GM12873 (cell line): ENCODE measurements at regions not wholly inside any gene's neighbourhood (a gene's known extent, or its start where the extent isn't known, plus 50 kb on each side); places are given as distances from the start of the nearest gene placed in this dataset.
A peak's percentile ranks its signal among the peaks of the same experiment; 100 is the strongest.

ENCODE experiments used
- TF ChIP-seq, protein P1 (sequence below): IDR thresholded peaks from 2 replicates; pipeline ENCODE4 v1.5.1; 2012; ENCODE audit warnings: low read depth, mild to moderate bottlenecking, moderate library complexity, low read length, control low read depth; ENCODE audit not compliant: insufficient read depth; ENCODE audit errors: missing control alignments

DNA sequence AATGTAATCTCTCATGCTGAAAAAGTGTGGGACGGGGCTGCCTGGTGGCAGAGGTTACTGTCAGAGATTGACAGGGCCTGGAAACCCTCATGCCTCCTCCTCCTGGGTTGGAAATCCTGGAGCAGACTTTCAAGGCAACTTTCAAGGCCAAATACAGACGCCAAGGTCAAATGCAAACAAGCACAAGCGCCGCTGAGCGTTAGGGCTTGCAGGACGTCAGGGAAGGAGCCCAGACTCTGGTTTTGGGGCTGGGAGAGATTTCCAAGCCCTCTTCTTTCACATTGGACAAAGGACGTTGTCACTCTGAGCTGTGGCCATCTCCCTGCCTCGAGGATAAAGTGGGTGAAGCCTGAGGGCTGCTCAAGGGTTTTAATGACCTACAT lies 120.1 kb downstream of the TWIST2 start:
- TF ChIP-seq, protein P1, sequence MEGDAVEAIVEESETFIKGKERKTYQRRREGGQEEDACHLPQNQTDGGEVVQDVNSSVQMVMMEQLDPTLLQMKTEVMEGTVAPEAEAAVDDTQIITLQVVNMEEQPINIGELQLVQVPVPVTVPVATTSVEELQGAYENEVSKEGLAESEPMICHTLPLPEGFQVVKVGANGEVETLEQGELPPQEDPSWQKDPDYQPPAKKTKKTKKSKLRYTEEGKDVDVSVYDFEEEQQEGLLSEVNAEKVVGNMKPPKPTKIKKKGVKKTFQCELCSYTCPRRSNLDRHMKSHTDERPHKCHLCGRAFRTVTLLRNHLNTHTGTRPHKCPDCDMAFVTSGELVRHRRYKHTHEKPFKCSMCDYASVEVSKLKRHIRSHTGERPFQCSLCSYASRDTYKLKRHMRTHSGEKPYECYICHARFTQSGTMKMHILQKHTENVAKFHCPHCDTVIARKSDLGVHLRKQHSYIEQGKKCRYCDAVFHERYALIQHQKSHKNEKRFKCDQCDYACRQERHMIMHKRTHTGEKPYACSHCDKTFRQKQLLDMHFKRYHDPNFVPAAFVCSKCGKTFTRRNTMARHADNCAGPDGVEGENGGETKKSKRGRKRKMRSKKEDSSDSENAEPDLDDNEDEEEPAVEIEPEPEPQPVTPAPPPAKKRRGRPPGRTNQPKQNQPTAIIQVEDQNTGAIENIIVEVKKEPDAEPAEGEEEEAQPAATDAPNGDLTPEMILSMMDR: no peak

DNA sequence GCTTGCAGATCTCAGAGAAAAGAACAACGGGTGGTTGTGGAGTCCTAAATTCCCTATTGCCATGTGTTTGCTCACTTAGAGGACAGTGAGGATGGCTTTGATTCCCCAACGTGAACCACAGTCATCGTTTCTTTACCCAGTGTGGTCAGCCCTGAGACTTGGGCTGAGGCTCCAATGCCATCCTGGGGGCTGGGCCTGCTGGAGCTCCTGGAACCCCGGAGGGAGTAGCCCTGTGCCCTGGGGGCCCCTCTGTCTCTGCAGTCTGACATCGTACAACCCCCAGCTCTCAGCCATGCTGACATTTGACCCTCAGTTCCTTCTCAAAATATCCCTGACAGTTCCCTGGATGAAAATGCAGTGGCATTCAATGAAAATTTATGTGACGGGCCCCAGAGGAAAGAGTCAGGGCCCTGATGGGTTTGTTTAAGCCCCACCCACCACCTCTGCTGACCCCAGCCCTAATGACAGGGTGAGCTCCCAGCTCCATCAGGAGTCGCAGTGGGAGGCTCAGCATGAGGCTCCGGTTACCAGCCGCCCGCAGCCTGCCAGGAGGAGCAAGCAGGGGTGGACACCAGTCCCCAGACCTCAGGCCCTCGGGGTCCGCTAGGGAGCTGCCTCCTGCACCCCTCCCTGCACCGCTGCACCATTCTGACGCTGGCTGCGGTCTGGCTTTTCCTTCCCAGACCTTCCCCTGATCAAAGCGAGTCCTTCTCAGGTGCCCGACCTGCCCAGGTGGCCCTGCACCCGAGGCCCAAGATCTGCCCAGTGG lies 120.9 kb downstream of the TWIST2 start:
- TF ChIP-seq, protein P1: no peak

DNA sequence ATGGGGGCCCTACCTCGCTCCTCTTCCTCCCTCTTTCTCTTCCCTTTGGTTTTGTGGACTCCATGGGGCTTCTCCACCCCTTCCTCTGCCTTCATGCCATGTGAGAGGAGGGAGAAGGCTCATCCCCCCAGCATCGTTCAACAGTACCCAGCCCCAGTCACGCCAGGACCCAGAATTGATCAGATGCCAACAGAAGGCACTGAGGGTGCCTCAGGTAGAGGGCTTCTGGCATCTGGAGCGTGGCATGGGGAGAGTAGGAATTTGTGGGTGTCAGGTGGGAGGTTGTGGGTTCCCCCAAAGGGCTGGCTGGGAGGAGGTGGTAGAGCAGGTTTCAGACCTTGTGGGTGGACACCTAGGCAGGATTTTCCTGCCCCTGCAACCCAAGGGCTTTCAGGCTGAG lies 122.0 kb downstream of the TWIST2 start:
- TF ChIP-seq, protein P1: no peak

DNA sequence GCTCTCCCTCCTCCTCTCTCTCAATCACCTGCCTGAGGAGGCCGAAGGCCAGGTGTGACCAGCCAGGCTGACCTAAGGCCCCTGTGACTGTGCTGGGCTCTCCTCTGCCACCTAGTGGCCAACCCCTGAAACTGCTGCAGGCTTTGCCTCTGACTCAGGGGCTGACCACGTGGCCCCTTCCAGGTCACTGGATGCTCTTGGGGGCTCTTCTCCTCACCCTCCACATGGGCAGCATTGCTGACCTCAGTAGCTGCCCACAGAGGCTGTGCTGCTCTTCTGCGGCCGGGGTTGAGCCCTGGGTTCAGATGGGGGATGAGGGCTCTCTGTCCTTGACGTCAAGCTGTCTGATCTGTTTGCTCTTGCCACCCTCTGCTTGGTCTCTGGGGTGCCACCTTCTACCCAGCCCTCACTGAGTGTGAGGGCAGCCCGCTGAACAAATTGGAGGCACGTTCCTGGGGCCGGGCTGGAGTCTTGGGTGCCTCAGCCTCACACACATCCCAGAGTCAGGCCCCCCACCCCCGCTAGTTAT lies 122.7 kb downstream of the TWIST2 start:
- TF ChIP-seq, protein P1: peak; percentile 100

DNA sequence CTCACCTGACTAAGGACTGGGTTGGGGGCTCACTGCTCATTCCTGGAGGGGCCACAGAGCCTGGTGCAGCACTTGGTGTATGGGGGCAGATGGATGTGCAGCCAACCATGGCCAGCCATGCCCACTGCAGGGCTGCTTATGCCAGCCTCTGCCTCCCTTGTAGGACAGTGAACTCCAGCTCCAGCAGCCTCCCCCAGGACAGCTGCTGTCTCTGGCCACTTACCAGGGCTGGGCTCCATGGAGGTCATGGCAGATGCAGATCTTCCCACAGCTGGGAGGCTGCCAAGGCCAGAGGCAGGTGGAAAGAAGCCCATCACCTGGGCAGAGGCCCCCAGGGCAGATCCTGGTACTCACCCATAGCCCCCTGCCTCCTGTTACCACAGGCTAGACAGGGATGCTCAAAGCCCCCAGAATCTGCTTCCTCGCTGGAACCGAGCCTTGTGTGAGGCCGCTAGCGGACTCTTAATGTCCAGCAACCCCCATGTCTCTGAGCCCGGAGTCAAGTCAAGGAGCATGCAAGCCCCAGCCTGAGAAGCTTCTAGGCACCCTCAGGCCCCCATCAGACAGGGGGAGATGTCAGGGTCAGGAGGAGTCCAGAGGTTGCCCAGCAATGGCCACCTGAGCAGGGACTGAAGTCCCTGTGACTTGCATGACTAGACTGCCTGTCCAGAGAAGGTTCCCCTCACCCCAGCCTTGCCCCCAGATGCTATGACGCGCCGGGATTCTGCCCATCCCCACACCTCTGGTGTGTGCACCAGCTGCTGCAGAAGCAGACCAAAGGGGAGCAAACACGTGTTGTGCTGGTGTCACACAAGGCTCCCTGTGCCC lies 123.6 kb downstream of the TWIST2 start:
- TF ChIP-seq, protein P1: no peak

DNA sequence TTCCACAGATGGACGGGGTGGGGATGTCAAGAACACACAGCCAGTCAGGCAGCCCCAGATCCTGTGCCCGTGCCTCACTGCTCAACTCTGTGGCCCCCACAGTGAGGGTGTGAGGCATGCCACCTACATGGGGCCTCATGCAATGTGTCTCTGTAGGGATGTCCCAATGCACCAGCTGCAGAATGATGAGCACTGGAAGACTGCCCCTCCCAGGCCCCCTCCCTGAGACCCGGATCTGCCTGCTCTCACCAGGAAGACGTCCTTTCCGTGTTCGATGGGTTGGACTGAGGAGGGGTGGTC lies 124.2 kb downstream of the TWIST2 start:
- TF ChIP-seq, protein P1: no peak

DNA sequence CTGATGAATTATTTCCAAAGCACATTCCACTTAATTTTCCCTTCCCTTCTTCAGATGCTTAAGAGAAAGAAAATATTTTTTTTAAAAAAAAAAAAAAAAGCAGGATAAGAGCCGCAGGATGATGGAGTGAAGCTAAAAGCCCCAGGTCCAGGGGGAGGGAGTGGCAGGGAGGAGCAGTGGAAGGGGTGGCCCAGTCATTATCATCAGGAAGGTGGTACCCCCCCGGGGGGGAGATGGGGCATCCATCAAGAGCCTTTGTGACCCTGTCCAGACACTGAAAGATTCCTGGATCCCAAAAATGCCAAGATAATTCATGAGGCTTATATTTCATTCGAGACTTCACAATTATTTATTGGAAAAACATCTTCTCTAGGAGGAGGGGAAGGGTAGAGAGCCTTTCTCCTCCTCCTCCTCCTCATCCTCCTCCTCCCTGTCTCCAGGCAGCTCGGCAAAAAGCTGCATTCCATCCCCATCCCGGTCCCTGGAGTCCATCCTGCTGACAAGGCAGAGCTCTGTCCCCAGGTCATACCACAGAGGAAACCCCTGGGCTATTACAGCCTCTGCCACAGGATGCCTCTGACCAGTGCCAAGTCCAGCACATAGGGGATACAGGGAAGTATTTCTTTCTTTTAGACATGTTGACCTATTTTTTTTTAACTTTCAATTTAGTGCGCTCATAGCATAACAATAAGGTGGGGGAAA lies 125.3 kb downstream of the TWIST2 start:
- TF ChIP-seq, protein P1: no peak
